NT2/D1 (cell line): ENCODE measurements at regions not wholly inside any gene's neighbourhood (a gene's known extent, or its start where the extent isn't known, plus 50 kb on each side); places are given as distances from the start of the nearest gene placed in this dataset.

Experiments
- DNase-seq: peaks from one replicate; pipeline ENCODE4 v3.0.0-alpha.2; 2011; ENCODE audit warnings: low read depth, low spot score
- H3K27me3 ChIP-seq: 2 replicates; pipeline ENCODE4 v1.6.0; 2011; ENCODE audit warnings: mild to moderate bottlenecking; ENCODE audit not compliant: insufficient read length, insufficient read depth
- H3K36me3 ChIP-seq: 2 replicates; pipeline ENCODE4 v1.6.1; 2011; ENCODE audit warnings: mild to moderate bottlenecking, low read length, mixed read lengths; ENCODE audit not compliant: insufficient read depth, insufficient read length
- H3K4me1 ChIP-seq: 2 replicates; pipeline ENCODE4 v1.5.1; 2011; ENCODE audit not compliant: insufficient read depth, insufficient read length
- H3K4me3 ChIP-seq: 2 replicates; pipeline ENCODE4 v1.5.1; 2011; ENCODE audit warnings: low read depth; ENCODE audit not compliant: insufficient read length
- H3K9ac ChIP-seq: 2 replicates; pipeline ENCODE4 v1.6.0; 2011; ENCODE audit warnings: low read depth; ENCODE audit not compliant: insufficient read length
- H3K9me3 ChIP-seq: 2 replicates; pipeline ENCODE4 v1.5.1; 2011; ENCODE audit warnings: mild to moderate bottlenecking, low read length; ENCODE audit not compliant: insufficient read depth
- SUZ12 ChIP-seq: IDR thresholded peaks from 2 replicates; pipeline ENCODE4 v1.6.1; 2011; ENCODE audit not compliant: insufficient read length, insufficient read depth; ENCODE audit errors: extremely low read depth
- YY1 ChIP-seq: IDR thresholded peaks from 2 replicates; pipeline ENCODE4 v1.6.1; 2011; ENCODE audit not compliant: insufficient read length, insufficient read depth
- ZNF274 ChIP-seq: IDR thresholded peaks from 2 replicates; pipeline ENCODE4 v1.6.1; 2011; ENCODE audit warnings: mild to moderate bottlenecking, low read depth, low read length

GRCh38 chr6:79391480-79391879, 145.8 kb downstream of the LCA5 start:
- Histone ChIP-seq H3K4me1 (no peaks in the 10 kb centered on the region), H3K27me3 (no peaks in the 10 kb centered on the region), H3K9ac (no peak overlapping the region), H3K4me3 (no peak overlapping the region), H3K36me3 (no peaks in the 10 kb centered on the region), H3K9me3 (no peaks in the 10 kb centered on the region)
- no peak for DNase-seq
- TF ChIP-seq YY1 (no peak), SUZ12 (no peak), ZNF274 (no peak)

GRCh38 chr6:79385893-79386292, 151.3 kb downstream of the LCA5 start:
- H3K36me3 ChIP-seq: no peaks in the 10 kb centered on the region
- H3K4me3 ChIP-seq: no peak overlapping the region
- H3K9ac ChIP-seq: no peak overlapping the region
- no peaks in the 10 kb centered on the region for H3K9me3 ChIP-seq
- H3K4me1 ChIP-seq: no peaks in the 10 kb centered on the region
- DNase-seq: no peak
- TF ChIP-seq SUZ12: no peak
- TF ChIP-seq ZNF274: no peak
- no peak for TF ChIP-seq YY1
- H3K27me3 ChIP-seq: no peaks in the 10 kb centered on the region

- Histone ChIP-seq H3K9ac (no peak overlapping the region), H3K9me3 (no peaks in the 10 kb centered on the region), H3K36me3 (no peaks in the 10 kb centered on the region), H3K4me1 (no peaks in the 10 kb centered on the region), H3K27me3 (no peaks in the 10 kb centered on the region), H3K4me3 (no peak overlapping the region)
- TF ChIP-seq ZNF274 (no peak), SUZ12 (no peak), YY1 (no peak)
- DNase-seq: no peak
Observed at GRCh38 chr6:79385333-79385732, 150.9 kb upstream of the HMGN3 start.

- Histone ChIP-seq H3K27me3 (no peaks in the 10 kb centered on the region), H3K9me3 (no peaks in the 10 kb centered on the region), H3K36me3 (no peaks in the 10 kb centered on the region), H3K4me1 (no peaks in the 10 kb centered on the region), H3K9ac (no peak overlapping the region), H3K4me3 (no peak overlapping the region)
- DNase-seq: no peak
- TF ChIP-seq SUZ12 (no peak), YY1 (no peak), ZNF274 (no peak)
Observed at GRCh38 chr6:79384845-79385244, 150.4 kb upstream of the HMGN3 start.

- TF ChIP-seq SUZ12: no peak
- TF ChIP-seq ZNF274: no peak
- no peak for TF ChIP-seq YY1
- no peaks in the 10 kb centered on the region for H3K27me3 ChIP-seq
- H3K36me3 ChIP-seq: no peaks in the 10 kb centered on the region
- H3K9ac ChIP-seq: no peak overlapping the region
- no peaks in the 10 kb centered on the region for H3K9me3 ChIP-seq
- no peak overlapping the region for H3K4me3 ChIP-seq
- H3K4me1 ChIP-seq: no peaks in the 10 kb centered on the region
- DNase-seq: no peak
Observed at GRCh38 chr6:79378957-79379356, 144.5 kb upstream of the HMGN3 start.

GRCh38 chr6:79377888-79378348, 143.4 kb upstream of the HMGN3 start:
- H3K4me3 ChIP-seq: no peak overlapping the region
- TF ChIP-seq ZNF274 (no peak), YY1 (no peak), SUZ12 (no peak)
- H3K4me1 ChIP-seq: no peaks in the 10 kb centered on the region
- no peaks in the 10 kb centered on the region for H3K36me3 ChIP-seq
- H3K9ac ChIP-seq: no peak overlapping the region
- H3K27me3 ChIP-seq: no peaks in the 10 kb centered on the region
- no peak for DNase-seq
- H3K9me3 ChIP-seq: no peaks in the 10 kb centered on the region

GRCh38 chr6:79377047-79377446, 142.6 kb upstream of the HMGN3 start:
- Histone ChIP-seq H3K9ac (no peak overlapping the region), H3K36me3 (no peaks in the 10 kb centered on the region), H3K9me3 (no peaks in the 10 kb centered on the region), H3K4me3 (no peak overlapping the region), H3K27me3 (no peaks in the 10 kb centered on the region), H3K4me1 (no peaks in the 10 kb centered on the region)
- DNase-seq: no peak
- no peak for TF ChIP-seq SUZ12
- no peak for TF ChIP-seq YY1
- no peak for TF ChIP-seq ZNF274
